ENCODE measurements at regions not wholly inside any gene's neighbourhood (a gene's known extent, or its start where the extent isn't known, plus 50 kb on each side); places are given as distances from the start of the nearest gene placed in this dataset.
"Not testable (repeated sequence)": the region's sequence is repeated elsewhere in the genome, so short reads cannot be mapped to it uniquely, and the experiment has no call there.

- DNase-seq: no peak
Measured at GRCh38 chr5:40124367-40124766, 555.3 kb upstream of the PTGER4 start.

GRCh38 chr5:40121236-40121635 lies 558.5 kb upstream of the PTGER4 start:
- no peak for DNase-seq

GRCh38 chr5:40112875-40113274 lies 566.8 kb upstream of the PTGER4 start:
- DNase-seq: no peak

GRCh38 chr5:40111036-40111435 lies 568.7 kb upstream of the PTGER4 start:
- DNase-seq: not testable (repeated sequence)

- not testable (repeated sequence) for DNase-seq
Measured at GRCh38 chr5:40108764-40109390, 570.8 kb upstream of the PTGER4 start.

- not testable (repeated sequence) for DNase-seq
Measured at GRCh38 chr5:40107786-40108185, 571.9 kb upstream of the PTGER4 start.

GRCh38 chr5:40106847-40107246 lies 572.9 kb upstream of the PTGER4 start:
- DNase-seq: no peak

- no peak for DNase-seq
Measured at GRCh38 chr5:40098313-40098712, 581.4 kb upstream of the PTGER4 start.

- no peak for DNase-seq
Measured at GRCh38 chr5:40093550-40093949, 586.2 kb upstream of the PTGER4 start.

GRCh38 chr5:40089269-40089668 lies 590.4 kb upstream of the PTGER4 start:
- no peak for DNase-seq

- DNase-seq: no peak
Measured at GRCh38 chr5:40084614-40085013, 595.1 kb upstream of the PTGER4 start.

GRCh38 chr5:40082313-40082712 lies 597.4 kb upstream of the PTGER4 start:
- no peak for DNase-seq

GRCh38 chr5:40080191-40080590 lies 599.5 kb upstream of the PTGER4 start:
- no peak for DNase-seq

- DNase-seq: no peak
Measured at GRCh38 chr5:40078898-40079575, 600.7 kb upstream of the PTGER4 start.

- no peak for DNase-seq
Measured at GRCh38 chr5:40074826-40075225, 604.9 kb upstream of the PTGER4 start.

- no peak for DNase-seq
Measured at GRCh38 chr5:40073927-40074326, 605.8 kb upstream of the PTGER4 start.

GRCh38 chr5:40071870-40072269 lies 607.8 kb upstream of the PTGER4 start:
- no peak for DNase-seq

GRCh38 chr5:40066616-40067015 lies 613.1 kb upstream of the PTGER4 start:
- no peak for DNase-seq

- no peak for DNase-seq
Measured at GRCh38 chr5:40052808-40053207, 626.9 kb upstream of the PTGER4 start.

GRCh38 chr5:40046792-40047191 lies 622.0 kb upstream of the DAB2 start:
- DNase-seq: no peak

GRCh38 chr5:40045429-40045828 lies 620.6 kb upstream of the DAB2 start:
- no peak for DNase-seq

- no peak for DNase-seq
Measured at GRCh38 chr5:40043916-40044315, 619.1 kb upstream of the DAB2 start.

- no peak for DNase-seq
Measured at GRCh38 chr5:40041452-40041851, 616.7 kb upstream of the DAB2 start.

GRCh38 chr5:40037713-40038112 lies 612.9 kb upstream of the DAB2 start:
- no peak for DNase-seq

GRCh38 chr5:40034441-40034840 lies 609.7 kb upstream of the DAB2 start:
- DNase-seq: no peak

Measured in central memory CD4-positive, alpha-beta T cell (primary cell).